Activated T-cell treated with anti-CD3 and anti-CD28 coated beads for 48 hours (primary cell): ENCODE measurements at regions not wholly inside any gene's neighbourhood (a gene's known extent, or its start where the extent isn't known, plus 50 kb on each side); places are given as distances from the start of the nearest gene placed in this dataset.
"Not testable (repeated sequence)": the region's sequence is repeated elsewhere in the genome, so short reads cannot be mapped to it uniquely, and the experiment has no call there.

ENCODE experiments used
- DNase-seq: peaks from one replicate; pipeline ENCODE4 v3.0.0-alpha.2; 2020; ENCODE audit warnings: low read depth

- no peak for DNase-seq
Measured at GRCh38 chr6:12348530-12349511, 58.7 kb downstream of the EDN1 start.

GRCh38 chr6:12350644-12351170 is 60.5 kb downstream of the EDN1 start:
- no peak for DNase-seq

GRCh38 chr6:12351672-12352071 is 61.5 kb downstream of the EDN1 start:
- no peak for DNase-seq

- DNase-seq = no peak
Measured at GRCh38 chr6:12353731-12354130, 63.6 kb downstream of the EDN1 start.

- DNase-seq = no peak
Measured at GRCh38 chr6:12354499-12354898, 64.3 kb downstream of the EDN1 start.

- no peak for DNase-seq
Measured at GRCh38 chr6:12355354-12355753, 65.2 kb downstream of the EDN1 start.

- DNase-seq = no peak
Measured at GRCh38 chr6:12356431-12356830, 66.3 kb downstream of the EDN1 start.

- no peak for DNase-seq
Measured at GRCh38 chr6:12356983-12357972, 67.1 kb downstream of the EDN1 start.

GRCh38 chr6:12359036-12359435 is 68.9 kb downstream of the EDN1 start:
- DNase-seq = no peak

- DNase-seq = no peak
Measured at GRCh38 chr6:12361042-12361765, 71.0 kb downstream of the EDN1 start.

GRCh38 chr6:12363277-12363650 is 73.1 kb downstream of the EDN1 start:
- not testable (repeated sequence) for DNase-seq

- DNase-seq = no peak
Measured at GRCh38 chr6:12363651-12364381, 73.7 kb downstream of the EDN1 start.

GRCh38 chr6:12364621-12365020 is 74.5 kb downstream of the EDN1 start:
- DNase-seq = no peak

GRCh38 chr6:12366731-12367130 is 76.6 kb downstream of the EDN1 start:
- no peak for DNase-seq

- no peak for DNase-seq
Measured at GRCh38 chr6:12367412-12367811, 77.3 kb downstream of the EDN1 start.

GRCh38 chr6:12369355-12369754 is 79.2 kb downstream of the EDN1 start:
- no peak for DNase-seq

GRCh38 chr6:12369781-12370262 is 79.7 kb downstream of the EDN1 start:
- no peak for DNase-seq

GRCh38 chr6:12371151-12371550 is 81.0 kb downstream of the EDN1 start:
- no peak for DNase-seq

- no peak for DNase-seq
Measured at GRCh38 chr6:12371641-12372146, 81.5 kb downstream of the EDN1 start.

- DNase-seq = no peak
Measured at GRCh38 chr6:12379181-12379580, 89.0 kb downstream of the EDN1 start.

GRCh38 chr6:12381587-12381986 is 91.4 kb downstream of the EDN1 start:
- no peak for DNase-seq
